NCI-H2227 (cell line): ENCODE measurements at regions not wholly inside any gene's neighbourhood (a gene's known extent, or its start where the extent isn't known, plus 50 kb on each side); places are given as distances from the start of the nearest gene placed in this dataset.

Source experiments
- DNase-seq: peaks from one replicate; lab custom pipeline; 2025; ENCODE audit not compliant: unreplicated experiment; lab: John Stamatoyannopoulos, UW

GRCh38 chr4:24117975-24118374 is 228.1 kb upstream of the PPARGC1A start:
- no peak for DNase-seq

DNA sequence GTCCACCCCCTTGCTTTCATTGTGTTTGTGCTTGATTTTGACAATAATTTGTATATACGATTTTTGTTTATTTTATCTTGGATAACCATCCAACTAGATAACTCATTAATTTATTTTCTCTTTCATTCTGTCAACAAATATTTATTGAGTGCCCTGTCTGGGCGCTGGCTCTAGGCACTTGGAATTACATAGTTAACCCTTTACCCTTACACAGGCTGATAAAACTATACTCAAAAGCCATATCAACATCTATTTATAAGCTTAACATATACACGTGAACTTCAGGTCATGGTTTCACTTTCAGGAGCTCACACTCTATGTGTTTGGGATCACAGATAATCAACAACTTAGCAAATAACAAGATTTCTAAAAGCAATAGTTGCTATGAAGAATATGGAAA is 226.3 kb upstream of the PPARGC1A start:
- DNase-seq, result no peak

- DNase-seq, result no peak
Measured at GRCh38 chr4:24114919-24115500, 225.2 kb upstream of the PPARGC1A start.

DNA sequence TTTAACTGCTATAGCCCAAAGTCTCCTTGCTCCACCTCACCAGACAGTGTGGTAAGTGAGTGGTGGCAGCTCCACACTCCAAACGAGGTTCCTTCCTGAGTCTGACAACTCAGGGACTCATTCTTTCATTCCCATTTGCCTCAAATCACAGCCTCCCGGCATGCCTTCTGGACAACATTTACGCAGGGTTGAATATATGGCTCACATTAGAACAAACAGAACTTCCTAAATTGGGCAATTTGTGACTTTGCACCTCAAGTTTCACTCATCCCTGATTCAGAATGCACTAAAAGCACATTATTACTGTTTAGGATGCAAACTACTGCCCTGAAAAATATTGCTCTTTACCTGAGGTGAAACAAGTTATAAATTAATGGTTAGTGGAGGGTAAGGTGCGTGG is 224.6 kb upstream of the PPARGC1A start:
- no peak for DNase-seq

DNA sequence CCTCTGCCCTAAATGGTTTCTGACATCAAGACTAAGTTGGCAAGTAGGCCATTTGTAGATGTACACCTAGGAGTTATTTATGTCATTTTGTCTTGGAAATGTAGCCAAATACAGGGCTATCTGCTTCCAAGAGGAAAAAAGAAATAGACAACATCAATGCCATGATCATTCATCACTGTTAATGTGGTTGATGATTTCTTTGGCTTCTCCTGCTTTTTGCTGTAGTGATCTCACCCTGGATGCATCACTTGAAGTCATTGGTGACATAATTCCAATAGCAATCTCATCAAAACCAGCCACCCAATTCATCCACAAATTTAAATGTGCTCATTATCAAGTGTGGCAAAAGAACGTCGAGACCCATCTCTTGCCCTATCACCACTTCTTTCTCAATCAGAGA is 222.6 kb upstream of the PPARGC1A start:
- DNase-seq, result no peak

- DNase-seq, result no peak
Measured at GRCh38 chr4:24108567-24108966, 218.7 kb upstream of the PPARGC1A start.

GRCh38 chr4:24105327-24106038 is 215.6 kb upstream of the PPARGC1A start:
- DNase-seq, result no peak

DNA sequence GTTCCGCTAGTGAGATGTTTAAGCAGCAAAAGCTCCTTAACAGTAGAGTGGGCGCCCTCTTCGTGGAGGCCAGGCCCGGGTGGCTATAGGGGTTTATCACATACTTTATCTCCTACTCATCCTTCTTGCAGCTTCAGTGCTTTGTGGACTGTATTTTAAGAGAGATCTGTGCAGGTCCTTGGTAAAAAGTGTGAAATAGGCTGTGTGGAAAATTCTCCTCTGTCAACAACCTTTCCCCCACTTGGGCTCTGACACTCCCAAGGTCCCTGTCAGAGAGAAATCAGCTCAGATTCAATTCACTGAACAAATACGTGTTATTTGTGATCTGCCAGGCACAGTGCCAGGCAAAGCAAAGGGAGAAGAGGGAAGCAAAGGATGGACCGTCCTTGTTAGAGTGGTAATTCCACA is 214.3 kb upstream of the PPARGC1A start:
- DNase-seq, result no peak

DNA sequence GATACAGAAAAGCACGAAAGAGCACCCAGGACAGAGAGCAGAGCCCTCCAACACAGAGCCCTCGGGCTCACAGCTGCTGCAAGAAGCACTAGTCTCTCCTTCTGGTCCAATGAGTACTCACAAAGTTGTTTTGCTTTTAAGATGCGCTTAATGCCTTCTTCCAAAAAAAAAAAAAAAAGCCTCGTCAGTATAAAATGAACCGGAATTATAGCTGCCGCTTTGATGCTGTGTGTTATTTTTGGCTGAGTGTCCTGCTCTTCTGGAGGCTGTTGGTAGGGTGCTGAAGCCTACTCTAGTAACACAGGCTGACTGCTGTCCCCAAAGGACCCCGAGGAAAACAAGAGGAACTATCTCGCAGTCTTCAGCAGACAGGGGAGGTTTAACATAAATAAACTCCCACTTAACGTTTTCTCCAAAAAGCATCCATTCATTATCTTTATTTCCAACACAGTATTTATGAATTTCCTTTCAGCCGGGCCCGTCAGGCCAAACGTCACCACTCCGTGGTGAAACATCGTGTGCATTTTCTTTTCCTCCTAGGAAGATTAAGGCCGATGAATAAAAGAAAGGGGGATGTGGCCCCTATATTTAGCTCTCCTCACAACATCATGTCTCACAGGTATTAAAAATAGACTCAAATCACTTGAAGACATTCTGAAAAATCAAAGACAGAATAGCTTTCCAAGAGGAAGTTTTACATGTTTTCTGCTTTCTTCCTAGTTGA is 213.7 kb upstream of the PPARGC1A start:
- no peak for DNase-seq

DNA sequence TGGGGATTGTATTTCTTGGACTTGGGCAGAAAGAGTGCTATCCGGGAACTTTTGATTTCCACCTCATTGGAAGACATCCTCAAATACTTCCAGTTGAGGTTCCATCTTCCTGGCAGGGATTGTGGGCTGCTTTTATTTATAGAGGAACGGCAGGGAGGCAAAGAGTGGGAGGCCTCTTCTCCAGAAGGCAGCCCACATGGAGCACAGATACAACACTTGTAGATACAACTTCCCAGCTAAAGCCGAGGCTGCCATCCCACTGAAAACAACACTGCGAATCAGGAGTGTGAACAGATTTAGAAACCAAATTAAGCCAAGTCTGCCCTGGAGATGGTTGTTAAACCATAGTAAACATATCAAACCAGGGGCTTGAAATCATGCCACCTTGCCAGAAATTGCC is 212.8 kb upstream of the PPARGC1A start:
- DNase-seq, result no peak

- DNase-seq, result no peak
Measured at GRCh38 chr4:24096603-24097002, 206.8 kb upstream of the PPARGC1A start.

GRCh38 chr4:24094726-24095125 is 204.9 kb upstream of the PPARGC1A start:
- DNase-seq, result no peak

GRCh38 chr4:24093446-24093845 is 203.6 kb upstream of the PPARGC1A start:
- DNase-seq, result no peak

DNA sequence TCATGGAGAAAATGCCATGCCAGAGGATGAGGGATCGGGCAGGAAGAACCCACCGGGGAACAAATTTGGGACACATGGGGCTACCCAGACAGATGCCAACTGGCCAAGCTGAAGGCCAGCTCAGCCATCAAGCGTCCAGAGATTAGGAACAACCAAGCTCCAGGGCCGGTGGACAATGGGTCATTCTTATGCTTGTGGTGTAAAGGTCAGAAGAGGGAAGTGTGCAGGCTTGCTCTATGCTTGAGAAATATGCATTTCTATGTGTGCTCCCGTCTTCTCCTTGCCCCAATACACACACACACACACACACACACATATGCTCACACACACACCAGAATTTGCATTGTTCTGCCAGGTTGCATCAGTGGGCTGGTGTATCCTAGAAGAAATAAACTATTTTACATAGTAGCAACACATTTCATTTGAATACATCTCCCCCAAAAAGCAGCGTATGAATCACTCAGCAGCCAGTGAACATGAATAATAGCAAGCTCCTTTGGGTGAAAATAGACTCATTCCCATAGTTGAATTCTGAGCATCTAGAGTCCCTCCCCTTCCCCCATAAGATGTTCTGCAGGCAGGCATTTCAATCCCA is 201.9 kb upstream of the PPARGC1A start:
- DNase-seq, result no peak

DNA sequence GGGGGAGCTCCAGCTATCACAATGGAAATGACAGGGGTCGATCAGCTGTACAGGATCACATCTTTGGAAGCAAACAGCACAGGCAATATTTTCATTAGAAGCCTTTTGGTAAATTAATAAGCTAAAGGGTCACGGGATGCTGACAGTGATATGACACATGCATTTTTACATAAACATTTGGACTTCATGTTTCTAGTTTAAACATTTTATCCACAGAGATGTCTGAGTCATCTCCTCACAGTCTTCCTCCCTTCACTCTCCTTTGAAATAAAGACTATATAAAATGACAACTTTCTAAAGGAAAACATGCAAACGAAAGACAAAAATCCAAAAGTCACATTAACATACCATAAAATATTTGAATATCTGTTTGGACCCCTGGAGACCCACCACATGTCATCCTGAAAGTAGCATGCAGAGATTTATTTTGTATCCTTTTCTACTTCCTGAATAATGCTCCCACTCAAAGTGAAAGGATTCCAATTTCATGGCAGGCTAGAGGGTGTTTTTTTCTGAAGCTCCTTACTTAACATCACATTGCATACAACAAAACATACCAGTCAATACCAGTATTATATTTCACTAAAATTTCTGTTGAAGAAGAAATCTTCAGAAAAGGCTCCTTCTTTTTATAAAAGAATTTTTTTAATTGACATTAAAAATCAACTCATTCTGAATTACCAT is 200.1 kb upstream of the PPARGC1A start:
- DNase-seq, result no peak

- DNase-seq, result no peak
Measured at GRCh38 chr4:24080871-24081270, 191.0 kb upstream of the PPARGC1A start.

- no peak for DNase-seq
Measured at GRCh38 chr4:24078347-24078962, 188.6 kb upstream of the PPARGC1A start.

DNA sequence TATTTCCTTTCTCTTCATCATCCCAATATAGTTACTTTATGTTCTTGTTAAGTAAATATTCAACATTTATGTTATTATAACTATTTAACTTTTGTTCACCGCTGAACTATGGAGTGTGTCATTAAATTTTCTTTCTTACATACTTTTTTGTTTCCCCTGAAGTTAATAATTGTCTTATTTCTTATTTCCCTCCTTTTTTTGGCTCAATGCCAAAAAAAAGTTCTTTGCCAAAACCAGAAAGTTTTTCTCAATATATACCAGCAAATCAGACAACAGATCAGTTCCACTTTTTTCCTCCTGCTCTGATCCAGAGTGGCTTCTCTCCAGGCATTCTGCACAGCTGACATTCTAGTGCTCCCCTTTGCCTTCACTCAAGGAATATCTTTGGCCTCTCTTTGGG is 187.0 kb upstream of the PPARGC1A start:
- no peak for DNase-seq

GRCh38 chr4:24073948-24074347 is 184.1 kb upstream of the PPARGC1A start:
- DNase-seq, result no peak

DNA sequence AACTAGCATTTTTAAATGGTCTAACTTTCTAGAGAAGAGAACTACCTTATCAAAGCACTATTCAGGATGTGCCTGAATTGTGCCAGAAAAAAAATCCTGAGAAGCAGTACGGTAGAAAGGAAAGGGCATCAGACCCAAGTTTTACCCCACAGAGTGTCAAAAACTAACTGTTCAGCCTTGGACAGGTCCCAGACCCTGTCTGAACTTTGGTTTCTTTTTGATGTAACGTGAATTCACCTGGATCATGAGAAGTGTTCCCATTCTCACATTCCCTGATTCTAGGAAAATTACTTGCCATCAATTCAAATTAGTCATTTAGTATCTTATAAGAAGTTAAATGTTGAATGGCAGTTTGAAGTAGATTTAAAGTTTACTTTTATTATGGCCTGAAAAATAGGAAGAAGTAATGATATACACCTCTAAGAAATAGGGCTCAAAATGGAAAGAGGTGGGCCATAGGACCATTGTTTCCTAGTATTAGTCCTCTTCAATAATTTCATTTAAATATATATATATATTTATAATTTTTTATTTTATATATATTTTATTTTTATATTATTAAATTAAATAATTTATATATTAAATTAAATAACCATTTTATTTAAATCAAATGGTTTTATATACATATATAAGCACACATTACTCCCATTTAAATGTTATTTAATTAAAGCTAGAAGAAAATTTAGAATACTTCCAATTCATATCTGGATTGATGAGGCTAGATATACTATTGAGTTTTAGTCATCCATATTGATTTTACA is 181.9 kb upstream of the PPARGC1A start:
- no peak for DNase-seq
